Nephron progenitor cell (in vitro differentiated cells): ENCODE measurements at regions not wholly inside any gene's neighbourhood (a gene's known extent, or its start where the extent isn't known, plus 50 kb on each side); places are given as distances from the start of the nearest gene placed in this dataset.

Experiments
- DNase-seq: peaks from one replicate; pipeline ENCODE4 v3.0.0; 2021
- H3K27ac Mint-ChIP-seq: 2 replicates; pipeline ENCODE4 v1.8.0; 2021; ENCODE audit warnings: mild to moderate bottlenecking, moderate library complexity, mixed read lengths
- H3K27me3 Mint-ChIP-seq: 2 replicates; pipeline ENCODE4 v1.8.0; 2021; ENCODE audit warnings: mild to moderate bottlenecking, low read depth, mixed read lengths; ENCODE audit not compliant: poor library complexity
- H3K36me3 Mint-ChIP-seq: 2 replicates; pipeline ENCODE4 v1.8.0; 2021; ENCODE audit warnings: low read depth, mixed read lengths
- H3K4me1 Mint-ChIP-seq: 2 replicates; pipeline ENCODE4 v1.8.0; 2021; ENCODE audit warnings: mixed read lengths
- H3K4me3 Mint-ChIP-seq: 2 replicates; pipeline ENCODE4 v1.8.0; 2021; ENCODE audit warnings: mild to moderate bottlenecking, moderate library complexity, mixed read lengths
- H3K9me3 Mint-ChIP-seq: 2 replicates; pipeline ENCODE4 v1.8.0; 2021; ENCODE audit warnings: mild to moderate bottlenecking, moderate library complexity, mixed read lengths
- CTCF ChIP-seq: fragments of 200-600 bp; sonication (generic); IDR thresholded peaks from 2 replicates; pipeline ENCODE4 v1.5.0; 2021; ENCODE audit warnings: antibody characterized with exemption

DNA sequence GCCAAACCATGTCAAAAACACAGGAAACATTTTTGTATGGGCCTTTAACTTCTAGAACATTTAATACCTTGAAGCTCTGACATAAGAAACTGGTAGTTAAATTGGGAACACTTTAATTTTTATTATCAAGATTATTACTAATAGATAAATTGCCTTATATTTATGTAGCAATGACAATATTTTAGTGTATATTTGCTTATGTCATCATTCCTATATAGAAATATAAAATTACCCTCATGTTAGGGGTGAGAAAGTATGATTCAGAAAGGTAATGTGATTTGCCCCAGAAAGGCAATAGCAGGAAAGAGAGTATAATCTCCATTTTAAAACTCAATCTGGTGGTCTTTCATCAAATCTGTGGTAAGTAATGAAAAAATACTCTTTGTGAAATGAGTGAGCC, 147.4 kb downstream of the IL15 start:
- no peak for DNase-seq
- Mint-ChIP-seq H3K4me1 (no peaks in the 10 kb centered on the region), H3K27ac (no peak overlapping the region), H3K36me3 (no peaks in the 10 kb centered on the region), H3K9me3 (peaks cover 6% of the 10 kb centered on the region), H3K4me3 (no peak overlapping the region), H3K27me3 (no peaks in the 10 kb centered on the region)
- TF ChIP-seq CTCF = no peak

- Mint-ChIP-seq H3K36me3 (no peaks in the 10 kb centered on the region), H3K9me3 (peaks cover 6% of the 10 kb centered on the region), H3K27ac (no peak overlapping the region), H3K27me3 (no peaks in the 10 kb centered on the region), H3K4me1 (no peaks in the 10 kb centered on the region), H3K4me3 (no peak overlapping the region)
- no peak for TF ChIP-seq CTCF
- no peak for DNase-seq
These were observed 150.6 kb downstream of the IL15 start for GRCh38 chr4:141786946-141787345.

- Mint-ChIP-seq H3K4me3 (no peak overlapping the region), H3K27me3 (no peaks in the 10 kb centered on the region), H3K4me1 (no peaks in the 10 kb centered on the region), H3K9me3 (no peaks in the 10 kb centered on the region), H3K27ac (no peak overlapping the region), H3K36me3 (no peaks in the 10 kb centered on the region)
- no peak for TF ChIP-seq CTCF
- no peak for DNase-seq
These were observed 152.0 kb downstream of the IL15 start for GRCh38 chr4:141788169-141788915.

DNA sequence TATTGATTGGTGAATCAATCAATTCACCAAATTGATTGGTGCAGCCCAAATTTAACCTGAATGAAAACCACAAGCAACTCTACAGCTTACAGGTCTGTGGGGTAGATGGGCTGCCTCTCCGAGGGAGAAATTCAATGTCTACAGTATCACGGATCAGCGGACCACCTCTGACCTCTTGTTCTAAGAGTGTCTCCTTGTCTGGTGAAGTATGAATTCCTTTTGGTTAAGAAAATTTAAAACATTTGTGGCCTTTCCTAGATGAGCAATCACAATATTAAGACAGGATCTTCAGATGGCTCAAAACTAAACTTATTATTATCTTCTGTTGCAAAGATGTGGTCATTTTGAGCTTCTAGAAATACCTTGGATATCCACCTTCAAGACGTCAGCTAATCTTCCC, 153.3 kb downstream of the IL15 start:
- H3K36me3 Mint-ChIP-seq = no peaks in the 10 kb centered on the region
- no peaks in the 10 kb centered on the region for H3K4me1 Mint-ChIP-seq
- no peaks in the 10 kb centered on the region for H3K27me3 Mint-ChIP-seq
- no peak for DNase-seq
- H3K27ac Mint-ChIP-seq = no peak overlapping the region
- H3K4me3 Mint-ChIP-seq = no peak overlapping the region
- no peak for TF ChIP-seq CTCF
- H3K9me3 Mint-ChIP-seq = no peaks in the 10 kb centered on the region

DNA sequence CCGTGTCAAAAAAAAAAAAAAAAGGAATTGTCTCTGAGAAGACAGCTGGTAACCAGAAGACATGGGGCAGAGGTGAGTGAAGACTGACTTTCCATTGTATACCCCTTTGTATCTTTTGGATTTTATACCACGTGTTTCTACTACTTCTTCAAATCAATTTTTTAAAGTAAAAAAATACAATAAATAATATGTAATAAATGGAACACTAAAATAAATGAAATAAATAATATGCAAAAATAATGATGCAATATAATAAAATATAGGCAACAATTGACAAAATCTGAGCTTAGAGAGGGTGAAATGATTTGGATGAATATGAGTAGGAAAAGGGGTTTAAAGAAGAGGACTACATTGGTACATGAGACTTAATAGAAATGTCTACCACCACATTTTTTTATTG, 155.8 kb downstream of the IL15 start:
- TF ChIP-seq CTCF = no peak

GRCh38 chr4:141797966-141798365, 161.6 kb downstream of the IL15 start:
- Mint-ChIP-seq H3K4me1 (peaks cover 8% of the 10 kb centered on the region), H3K4me3 (no peak overlapping the region), H3K9me3 (no peaks in the 10 kb centered on the region), H3K27me3 (peaks cover under 1% of the 10 kb centered on the region), H3K36me3 (no peaks in the 10 kb centered on the region), H3K27ac (no peak overlapping the region)
- TF ChIP-seq CTCF = no peak
- no peak for DNase-seq

More for the DNA sequence above, 155.8 kb downstream of the IL15 start:
- Mint-ChIP-seq H3K27me3 (no peaks in the 10 kb centered on the region), H3K27ac (no peak overlapping the region), H3K9me3 (no peaks in the 10 kb centered on the region), H3K36me3 (no peaks in the 10 kb centered on the region), H3K4me3 (no peak overlapping the region), H3K4me1 (no peaks in the 10 kb centered on the region)
- DNase-seq = no peak
